ENCODE measurements at regions not wholly inside any gene's neighbourhood (a gene's known extent, or its start where the extent isn't known, plus 50 kb on each side); places are given as distances from the start of the nearest gene placed in this dataset.

DNA sequence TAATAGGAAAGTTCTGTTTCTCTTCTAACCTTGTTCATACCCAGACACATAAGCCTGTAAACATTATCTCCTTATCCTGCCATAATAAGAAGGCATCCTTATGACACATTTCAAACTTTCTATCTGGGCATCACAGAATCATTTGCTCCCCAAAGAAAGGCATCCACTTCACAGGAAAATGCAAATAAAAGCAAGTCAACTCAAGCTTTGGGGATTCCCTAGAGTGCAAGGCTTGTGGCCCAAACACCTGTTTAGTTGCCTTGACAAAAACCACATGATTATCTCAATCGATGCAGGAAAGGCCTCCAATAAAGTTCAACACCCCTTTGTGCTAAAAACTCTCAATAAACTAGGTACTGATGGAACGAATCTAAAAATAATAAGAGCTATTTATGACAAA, 195.7 kb upstream of the GALNT5 start:
- no peak for DNase-seq (ENCODE audit: extremely low read depth, low read depth)

DNA sequence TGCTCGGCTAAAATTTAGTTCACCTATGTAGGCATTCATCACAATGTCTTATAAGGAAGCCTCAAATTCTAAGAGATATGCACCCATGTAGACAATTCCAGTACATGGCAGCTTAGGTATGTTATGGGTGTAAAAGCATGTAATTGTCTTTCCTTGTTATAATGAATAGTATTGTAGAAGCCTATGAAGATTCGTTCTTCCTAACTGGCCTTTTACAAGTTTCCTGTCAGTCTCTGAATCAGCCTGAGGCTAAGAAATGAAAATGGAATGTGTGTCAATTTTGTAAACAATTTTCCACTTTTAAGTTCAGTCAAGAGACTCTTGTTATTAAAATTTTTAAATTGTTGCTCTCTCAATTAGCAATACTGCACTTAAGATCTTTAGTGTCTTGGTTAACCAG, 189.9 kb upstream of the GALNT5 start:
- TF ChIP-seq, protein P1, sequence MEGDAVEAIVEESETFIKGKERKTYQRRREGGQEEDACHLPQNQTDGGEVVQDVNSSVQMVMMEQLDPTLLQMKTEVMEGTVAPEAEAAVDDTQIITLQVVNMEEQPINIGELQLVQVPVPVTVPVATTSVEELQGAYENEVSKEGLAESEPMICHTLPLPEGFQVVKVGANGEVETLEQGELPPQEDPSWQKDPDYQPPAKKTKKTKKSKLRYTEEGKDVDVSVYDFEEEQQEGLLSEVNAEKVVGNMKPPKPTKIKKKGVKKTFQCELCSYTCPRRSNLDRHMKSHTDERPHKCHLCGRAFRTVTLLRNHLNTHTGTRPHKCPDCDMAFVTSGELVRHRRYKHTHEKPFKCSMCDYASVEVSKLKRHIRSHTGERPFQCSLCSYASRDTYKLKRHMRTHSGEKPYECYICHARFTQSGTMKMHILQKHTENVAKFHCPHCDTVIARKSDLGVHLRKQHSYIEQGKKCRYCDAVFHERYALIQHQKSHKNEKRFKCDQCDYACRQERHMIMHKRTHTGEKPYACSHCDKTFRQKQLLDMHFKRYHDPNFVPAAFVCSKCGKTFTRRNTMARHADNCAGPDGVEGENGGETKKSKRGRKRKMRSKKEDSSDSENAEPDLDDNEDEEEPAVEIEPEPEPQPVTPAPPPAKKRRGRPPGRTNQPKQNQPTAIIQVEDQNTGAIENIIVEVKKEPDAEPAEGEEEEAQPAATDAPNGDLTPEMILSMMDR (IDR thresholded peaks at IDR 0.05; ENCODE audit: low read depth, low read length, missing control alignments) = no peak
- DNase-seq (ENCODE audit: extremely low read depth, low read depth) = no peak
- H3K4me3 ChIP-seq (replicated peaks; ENCODE audit: low read depth, low read length) = no peak overlapping the region

More for the DNA sequence above, 195.7 kb upstream of the GALNT5 start:
- TF ChIP-seq, protein P1 (IDR thresholded peaks at IDR 0.05; ENCODE audit: low read depth, low read length, missing control alignments) = no peak
- H3K4me3 ChIP-seq (replicated peaks; ENCODE audit: low read depth, low read length) = no peak overlapping the region

DNA sequence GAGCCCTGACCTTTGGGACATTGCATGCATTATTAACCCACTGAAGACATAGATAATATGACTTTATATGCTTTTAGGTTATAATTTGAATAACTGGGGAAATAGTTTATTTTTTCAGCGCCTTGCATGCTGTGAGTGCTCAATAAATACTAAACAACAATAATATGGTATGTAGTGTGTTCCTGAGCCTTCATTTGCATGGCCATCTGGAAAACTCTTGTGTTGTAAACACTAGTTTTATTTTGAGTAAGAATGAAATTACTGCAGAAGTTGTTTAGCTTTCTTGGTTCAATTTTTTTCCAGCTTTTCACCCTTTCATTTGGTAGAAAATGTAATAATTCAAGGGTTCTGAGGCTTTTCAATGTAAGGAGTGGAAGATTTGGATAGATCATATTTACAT, 189.3 kb upstream of the GALNT5 start:
- no peak for DNase-seq (ENCODE audit: extremely low read depth, low read depth)
- no peak overlapping the region for H3K4me3 ChIP-seq (replicated peaks; ENCODE audit: low read depth, low read length)
- TF ChIP-seq, protein P1 (IDR thresholded peaks at IDR 0.05; ENCODE audit: low read depth, low read length, missing control alignments) = no peak

DNA sequence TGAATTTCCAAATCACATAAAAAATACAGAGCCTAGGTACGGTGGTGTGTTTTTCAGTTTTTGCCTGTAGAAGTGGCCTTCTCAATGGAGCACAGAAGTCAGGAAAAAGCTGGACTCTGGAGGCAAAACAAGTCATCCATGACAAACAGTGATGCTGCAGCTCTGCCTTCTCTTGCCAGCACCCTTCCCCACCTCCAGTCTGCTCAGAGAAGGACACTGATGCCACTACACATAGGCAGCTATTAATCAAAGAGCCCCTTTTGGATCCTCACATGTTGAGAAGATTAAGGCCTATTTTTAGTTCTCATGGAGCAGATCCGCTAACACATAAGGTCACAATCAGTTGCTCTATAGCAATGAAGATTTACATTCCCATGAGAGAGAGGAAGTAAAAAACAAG, 181.6 kb upstream of the GALNT5 start:
- TF ChIP-seq, protein P1 (IDR thresholded peaks at IDR 0.05; ENCODE audit: low read depth, low read length, missing control alignments) = no peak
- DNase-seq (ENCODE audit: extremely low read depth, low read depth) = no peak
- no peak overlapping the region for H3K4me3 ChIP-seq (replicated peaks; ENCODE audit: low read depth, low read length)

DNA sequence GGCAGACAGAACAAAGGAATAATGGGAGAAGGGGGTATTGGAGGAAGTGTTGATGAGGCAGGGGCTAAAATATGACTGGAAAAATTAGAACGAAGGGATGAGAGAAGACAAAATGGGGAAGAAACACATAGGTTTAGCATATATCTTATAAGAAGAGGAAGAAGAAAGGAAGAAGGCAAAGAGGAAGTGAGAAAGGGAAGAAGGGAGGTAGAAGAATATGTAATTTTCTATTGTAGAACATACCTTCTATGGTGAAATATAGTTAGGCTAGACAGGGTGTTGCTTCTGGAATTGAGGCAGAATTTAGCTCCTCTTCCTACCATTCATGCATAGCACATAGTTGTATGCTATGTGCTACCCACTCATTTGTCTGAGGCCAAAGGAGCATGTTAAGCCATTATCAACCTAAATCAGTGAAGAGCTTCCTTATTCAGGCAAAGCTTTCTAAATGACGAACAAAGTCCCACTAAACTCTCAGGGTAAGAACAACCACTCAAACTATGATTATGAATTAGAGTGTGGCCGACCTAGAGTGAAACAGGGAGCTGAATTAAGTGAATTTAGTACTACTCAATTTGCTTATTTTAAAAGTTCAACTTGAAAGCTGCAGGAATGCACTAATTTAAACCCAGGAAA, 180.9 kb upstream of the GALNT5 start:
- H3K4me3 ChIP-seq (replicated peaks; ENCODE audit: low read depth, low read length) = no peak overlapping the region
- TF ChIP-seq, protein P1 (IDR thresholded peaks at IDR 0.05; ENCODE audit: low read depth, low read length, missing control alignments) = no peak
- DNase-seq (ENCODE audit: extremely low read depth, low read depth) = no peak

DNA sequence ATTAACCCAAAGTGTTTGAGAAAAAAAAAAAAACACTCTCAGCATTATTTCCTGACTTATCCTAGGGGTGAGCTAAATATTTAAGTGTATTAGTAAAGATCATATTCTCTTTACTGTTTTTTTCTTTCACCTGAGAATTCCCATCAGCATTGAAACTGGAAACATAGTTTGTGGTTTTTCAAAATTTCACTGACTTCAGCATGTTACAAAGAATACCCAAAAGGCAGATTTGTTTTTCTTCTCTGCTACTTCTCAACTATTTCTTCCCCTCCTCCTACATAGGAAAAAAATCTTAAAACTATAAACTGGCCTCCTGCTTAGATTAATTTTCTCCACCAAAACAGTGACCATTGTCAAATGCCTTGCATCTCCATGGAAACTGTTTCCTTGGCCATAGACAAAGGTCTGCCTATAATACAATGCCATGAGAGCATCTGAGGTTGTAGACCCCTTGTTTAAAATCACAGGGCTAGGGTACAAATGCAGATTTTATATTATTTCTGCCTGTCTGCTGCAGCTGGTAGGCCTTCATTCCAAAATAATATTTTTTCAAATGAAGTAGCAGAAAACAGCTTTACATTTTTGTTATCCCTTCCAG, 179.7 kb upstream of the GALNT5 start:
- no peak for DNase-seq (ENCODE audit: extremely low read depth, low read depth)

More for the DNA sequence above, 179.7 kb upstream of the GALNT5 start:
- H3K4me3 ChIP-seq (replicated peaks; ENCODE audit: low read depth, low read length) = no peak overlapping the region
- TF ChIP-seq, protein P1 (IDR thresholded peaks at IDR 0.05; ENCODE audit: low read depth, low read length, missing control alignments) = no peak

Measured in HFF-Myc (cell line).